KMS-11 (cell line): ENCODE measurements at regions not wholly inside any gene's neighbourhood (a gene's known extent, or its start where the extent isn't known, plus 50 kb on each side); places are given as distances from the start of the nearest gene placed in this dataset.

Experiments
- H2AFZ ChIP-seq: fragments of 200-600 bp; sonication (generic); 2 replicates; pipeline ENCODE4 v1.6.1; 2016; ENCODE audit warnings: antibody characterized with exemption, mixed run types, low read depth
- H3K27ac ChIP-seq: fragments of 200-600 bp; sonication (generic); 2 replicates; pipeline ENCODE4 v1.6.1; 2016; ENCODE audit warnings: mild to moderate bottlenecking, mixed run types
- H3K27me3 ChIP-seq: fragments of 200-600 bp; sonication (generic); 2 replicates; pipeline ENCODE4 v1.6.1; 2017; ENCODE audit warnings: mild to moderate bottlenecking, low read depth, mixed run types, moderate library complexity; ENCODE audit not compliant: insufficient read depth
- H3K36me3 ChIP-seq: fragments of 200-600 bp; sonication (generic); 2 replicates; pipeline ENCODE4 v1.6.1; 2017; ENCODE audit warnings: mild to moderate bottlenecking, mixed run types; ENCODE audit not compliant: insufficient read depth
- H3K4me1 ChIP-seq: fragments of 200-600 bp; sonication (generic); 2 replicates; pipeline ENCODE4 v1.6.1; 2016; ENCODE audit warnings: mild to moderate bottlenecking, low read depth, mixed run types; ENCODE audit not compliant: poor library complexity, severe bottlenecking
- H3K4me2 ChIP-seq: fragments of 200-600 bp; sonication (generic); 2 replicates; pipeline ENCODE4 v1.7.0; 2016; ENCODE audit warnings: mild to moderate bottlenecking, mixed run types
- H3K4me3 ChIP-seq: fragments of 200-600 bp; sonication (generic); IDR thresholded peaks from 2 replicates; pipeline ENCODE4 v1.6.1; 2017; ENCODE audit warnings: low read depth, low read length, mixed read lengths; ENCODE audit not compliant: insufficient read depth
- H3K79me2 ChIP-seq: fragments of 200-600 bp; sonication (generic); 2 replicates; pipeline ENCODE4 v1.6.1; 2016; ENCODE audit warnings: low read depth, mixed run types; ENCODE audit not compliant: insufficient read depth
- H3K9ac ChIP-seq: fragments of 200-600 bp; sonication (generic); 2 replicates; pipeline ENCODE4 v1.6.1; 2016; ENCODE audit warnings: mild to moderate bottlenecking, mixed run types
- H4K20me1 ChIP-seq: fragments of 200-600 bp; sonication (generic); 2 replicates; pipeline ENCODE4 v1.6.1; 2016; ENCODE audit warnings: mild to moderate bottlenecking, mixed run types; ENCODE audit not compliant: insufficient read depth
- CTCF ChIP-seq: fragments of 200-600 bp; sonication (generic); conservative IDR thresholded peaks from 2 replicates; pipeline ENCODE4 v1.6.1; 2017; ENCODE audit warnings: low read depth, mild to moderate bottlenecking, antibody characterized with exemption, low read length, moderate library complexity, mixed read lengths

GRCh38 chr3:127067116-127067910, 84.4 kb downstream of the PLXNA1 start:
- H3K9ac ChIP-seq, result no peak overlapping the region
- no peaks in the 10 kb centered on the region for H3K79me2 ChIP-seq
- no peak for TF ChIP-seq CTCF
- H3K36me3 ChIP-seq, result no peaks in the 10 kb centered on the region
- H3K27me3 ChIP-seq, result no peaks in the 10 kb centered on the region
- H2AFZ ChIP-seq, result no peak overlapping the region
- no peak overlapping the region for H3K27ac ChIP-seq
- no peaks in the 10 kb centered on the region for H4K20me1 ChIP-seq
- H3K4me2 ChIP-seq, result no peak overlapping the region
- H3K4me1 ChIP-seq, result no peaks in the 10 kb centered on the region
- no peak overlapping the region for H3K4me3 ChIP-seq

GRCh38 chr3:127068111-127068810, 85.3 kb downstream of the PLXNA1 start:
- H3K79me2 ChIP-seq, result no peaks in the 10 kb centered on the region
- TF ChIP-seq CTCF, result no peak
- no peaks in the 10 kb centered on the region for H4K20me1 ChIP-seq
- H3K27ac ChIP-seq, result no peak overlapping the region
- no peaks in the 10 kb centered on the region for H3K4me1 ChIP-seq
- H2AFZ ChIP-seq, result no peak overlapping the region
- H3K27me3 ChIP-seq, result no peaks in the 10 kb centered on the region
- H3K36me3 ChIP-seq, result no peaks in the 10 kb centered on the region
- no peak overlapping the region for H3K4me3 ChIP-seq
- H3K4me2 ChIP-seq, result no peak overlapping the region
- H3K9ac ChIP-seq, result no peak overlapping the region

- Histone ChIP-seq H3K4me3 (no peak overlapping the region), H4K20me1 (no peaks in the 10 kb centered on the region), H3K36me3 (no peaks in the 10 kb centered on the region), H3K27ac (no peak overlapping the region), H3K27me3 (no peaks in the 10 kb centered on the region), H2AFZ (no peak overlapping the region), H3K9ac (no peak overlapping the region), H3K4me1 (peaks cover 2% of the 10 kb centered on the region), H3K4me2 (no peak overlapping the region), H3K79me2 (no peaks in the 10 kb centered on the region)
- TF ChIP-seq CTCF, result no peak
Observed at GRCh38 chr3:127068871-127069270, 86.0 kb downstream of the PLXNA1 start.

- TF ChIP-seq CTCF, result no peak
- Histone ChIP-seq H3K36me3 (no peaks in the 10 kb centered on the region), H3K9ac (no peak overlapping the region), H4K20me1 (no peaks in the 10 kb centered on the region), H3K4me2 (no peak overlapping the region), H3K27me3 (no peaks in the 10 kb centered on the region), H2AFZ (no peak overlapping the region), H3K79me2 (no peaks in the 10 kb centered on the region), H3K4me1 (peaks cover 13% of the 10 kb centered on the region), H3K27ac (no peak overlapping the region), H3K4me3 (no peak overlapping the region)
Observed at GRCh38 chr3:127069814-127070440, 87.0 kb downstream of the PLXNA1 start.
